ENCODE measurements at regions not wholly inside any gene's neighbourhood (a gene's known extent, or its start where the extent isn't known, plus 50 kb on each side); places are given as distances from the start of the nearest gene placed in this dataset.

DNA sequence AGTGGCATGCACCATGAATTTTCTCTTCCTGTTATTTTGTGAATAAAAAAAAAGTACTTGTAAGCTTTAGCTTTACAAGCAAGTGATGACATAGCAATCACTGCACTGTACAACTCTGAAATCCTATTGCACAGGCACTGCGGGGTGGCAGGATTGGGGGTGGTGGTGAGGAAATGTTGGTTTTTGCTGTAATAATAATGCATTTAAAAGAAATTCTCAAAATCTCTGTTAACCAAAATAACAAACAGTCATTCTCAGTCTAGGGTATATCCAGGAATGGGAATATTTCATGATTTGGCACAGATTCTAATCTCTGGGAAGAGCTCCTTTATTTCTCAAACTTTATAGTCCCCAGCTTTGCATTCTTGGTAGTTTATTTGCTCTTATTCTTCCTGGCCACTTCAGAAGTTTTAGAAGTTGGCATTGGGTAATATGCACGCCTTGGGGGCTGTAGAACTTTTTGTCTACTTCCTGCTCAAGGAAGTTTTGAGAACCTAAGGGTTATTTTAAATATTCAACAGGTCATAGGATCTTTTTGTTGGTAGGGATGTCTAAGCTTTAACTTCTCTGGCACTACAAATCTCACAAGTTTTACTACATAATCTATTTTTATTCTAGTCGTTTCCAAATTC, 353.0 kb upstream of the KLF12 start:
- no peak for DNase-seq (ENCODE audit: extremely low read depth in 1 of 4, low spot score in 3 of 4)
- Histone ChIP-seq H4K20me1 (replicated peaks; ENCODE audit: control insufficient read depth, insufficient read depth, low read length) (no peaks in the 10 kb centered on the region), H3K9ac (ENCODE audit: insufficient read depth in 1 of 2, low read depth in 2 of 2, low read length in 2 of 2) (no peak overlapping the region), H2AFZ (ENCODE audit: low read depth, low read length) (no peak overlapping the region), H3K4me3 (no peak overlapping the region), H3K4me2 (ENCODE audit: insufficient read depth, low read length) (no peak overlapping the region), H3K36me3 (ENCODE audit: control insufficient read depth, insufficient read depth, low read length) (no peaks in the 10 kb centered on the region), H3K27ac (ENCODE audit: extremely low read depth, low read depth, low read length) (no peak overlapping the region), H3K4me1 (replicated peaks in 1 of 2; ENCODE audit: control insufficient read depth in 2 of 2, insufficient read depth in 2 of 2, low read length in 2 of 2) (no peaks in the 10 kb centered on the region), H3K79me2 (ENCODE audit: control insufficient read depth, insufficient read depth, low read length) (no peaks in the 10 kb centered on the region), H3K9me1 (ENCODE audit: control insufficient read depth, insufficient read depth, low read length) (no peaks in the 10 kb centered on the region), H3K27me3 (ENCODE audit: control insufficient read depth in 2 of 2, insufficient read depth in 2 of 2, low read length in 2 of 2) (no peaks in the 10 kb centered on the region), H3K9me3 (replicated peaks; ENCODE audit: control insufficient read depth, insufficient read depth, low read depth, low read length) (no peaks in the 10 kb centered on the region)
- TF ChIP-seq GABPB2 (CRISPR knock-in tag; conservative IDR thresholded peaks at IDR 0.05) (no peak), SUPT5H (IDR thresholded peaks at IDR 0.05) (no peak), LARP7 (IDR thresholded peaks at IDR 0.05) (no peak), ZNF57 (CRISPR knock-in tag; IDR thresholded peaks at IDR 0.05) (no peak), COPS2 (conservative IDR thresholded peaks at IDR 0.05) (no peak), PHB (CRISPR knock-in tag; IDR thresholded peaks at IDR 0.05) (no peak), U2AF2 (optimal IDR thresholded peaks at IDR 0.05; ENCODE audit: low read depth, low read length) (no peak), FOXM1 (IDR thresholded peaks at IDR 0.05; ENCODE audit: low read depth) (no peak), FOXM1 (CRISPR knock-in tag; IDR thresholded peaks at IDR 0.05; ENCODE audit: low read depth) (no peak), DPF2 (IDR thresholded peaks at IDR 0.05) (no peak), HNRNPK (IDR thresholded peaks at IDR 0.05; ENCODE audit: low read depth, low read length, poor library complexity, severe bottlenecking) (no peak), PRPF4 (IDR thresholded peaks at IDR 0.05; ENCODE audit: insufficient read depth, low read depth, low read length, poor library complexity, severe bottlenecking) (no peak), PHF21A (IDR thresholded peaks at IDR 0.05; ENCODE audit: borderline replicate concordance, low read depth) (no peak), ETV5 (CRISPR knock-in tag; IDR thresholded peaks at IDR 0.05; ENCODE audit: low read depth) (no peak), CEBPG (CRISPR knock-in tag; IDR thresholded peaks at IDR 0.05) (no peak), CEBPG (tag; conservative IDR thresholded peaks at IDR 0.05 in 1 of 2, IDR thresholded peaks at IDR 0.05 in 1 of 2) (no peak), EP300 (IDR thresholded peaks at IDR 0.05; ENCODE audit: low read length) (no peak)
- TF ChIP-seq, protein P1, sequence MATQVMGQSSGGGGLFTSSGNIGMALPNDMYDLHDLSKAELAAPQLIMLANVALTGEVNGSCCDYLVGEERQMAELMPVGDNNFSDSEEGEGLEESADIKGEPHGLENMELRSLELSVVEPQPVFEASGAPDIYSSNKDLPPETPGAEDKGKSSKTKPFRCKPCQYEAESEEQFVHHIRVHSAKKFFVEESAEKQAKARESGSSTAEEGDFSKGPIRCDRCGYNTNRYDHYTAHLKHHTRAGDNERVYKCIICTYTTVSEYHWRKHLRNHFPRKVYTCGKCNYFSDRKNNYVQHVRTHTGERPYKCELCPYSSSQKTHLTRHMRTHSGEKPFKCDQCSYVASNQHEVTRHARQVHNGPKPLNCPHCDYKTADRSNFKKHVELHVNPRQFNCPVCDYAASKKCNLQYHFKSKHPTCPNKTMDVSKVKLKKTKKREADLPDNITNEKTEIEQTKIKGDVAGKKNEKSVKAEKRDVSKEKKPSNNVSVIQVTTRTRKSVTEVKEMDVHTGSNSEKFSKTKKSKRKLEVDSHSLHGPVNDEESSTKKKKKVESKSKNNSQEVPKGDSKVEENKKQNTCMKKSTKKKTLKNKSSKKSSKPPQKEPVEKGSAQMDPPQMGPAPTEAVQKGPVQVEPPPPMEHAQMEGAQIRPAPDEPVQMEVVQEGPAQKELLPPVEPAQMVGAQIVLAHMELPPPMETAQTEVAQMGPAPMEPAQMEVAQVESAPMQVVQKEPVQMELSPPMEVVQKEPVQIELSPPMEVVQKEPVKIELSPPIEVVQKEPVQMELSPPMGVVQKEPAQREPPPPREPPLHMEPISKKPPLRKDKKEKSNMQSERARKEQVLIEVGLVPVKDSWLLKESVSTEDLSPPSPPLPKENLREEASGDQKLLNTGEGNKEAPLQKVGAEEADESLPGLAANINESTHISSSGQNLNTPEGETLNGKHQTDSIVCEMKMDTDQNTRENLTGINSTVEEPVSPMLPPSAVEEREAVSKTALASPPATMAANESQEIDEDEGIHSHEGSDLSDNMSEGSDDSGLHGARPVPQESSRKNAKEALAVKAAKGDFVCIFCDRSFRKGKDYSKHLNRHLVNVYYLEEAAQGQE (IDR thresholded peaks at IDR 0.05; ENCODE audit: borderline replicate concordance): no peak
- TF ChIP-seq, protein P1 (CRISPR knock-in tag; IDR thresholded peaks at IDR 0.05; ENCODE audit: low read depth): no peak
- POLR2A ChIA-PET: no interaction called here
- 0% methylated on average over 3 of the region's 3 CpGs for WGBS (ENCODE audit: insufficient coverage, low coverage, missing lambda C conversion rate)
- in situ Hi-C loops (cut with MboI): no loop called here
- no peak for ATAC-seq
- BruUV-seq (replicated peaks): no TSS peak
- FAIRE-seq: no peak
- intact Hi-C loops (cut with micrococcal nuclease): no loop called here
- CTCF ChIA-PET (ENCODE audit: low intra/inter-chr PET ratio): no interaction called here

Measured in K562 (cell line).